Panc1 (cell line): ENCODE measurements at regions not wholly inside any gene's neighbourhood (a gene's known extent, or its start where the extent isn't known, plus 50 kb on each side); places are given as distances from the start of the nearest gene placed in this dataset.

Source experiments
- REST ChIP-seq, 2 experiments: IDR thresholded peaks; 2 replicates each; pipeline ENCODE4 v1.6.1; 2011 to 2012; ENCODE audit warnings: low read depth in 2 of 2, control low read depth in 1 of 2, low read length in 1 of 2, mild to moderate bottlenecking in 1 of 2, moderate library complexity in 1 of 2; ENCODE audit not compliant: insufficient read depth in 1 of 2
- SIN3A ChIP-seq: IDR thresholded peaks from 2 replicates; pipeline ENCODE4 v1.6.1; 2012; ENCODE audit warnings: low read depth, mild to moderate bottlenecking, low read length, moderate library complexity, borderline replicate concordance; ENCODE audit not compliant: insufficient read depth
- TF ChIP-seq, protein P1 (sequence below): fragments of 450-650 bp; IDR thresholded peaks from 2 replicates; pipeline ENCODE4 v1.5.1; 2017; ENCODE audit warnings: mild to moderate bottlenecking

DNA sequence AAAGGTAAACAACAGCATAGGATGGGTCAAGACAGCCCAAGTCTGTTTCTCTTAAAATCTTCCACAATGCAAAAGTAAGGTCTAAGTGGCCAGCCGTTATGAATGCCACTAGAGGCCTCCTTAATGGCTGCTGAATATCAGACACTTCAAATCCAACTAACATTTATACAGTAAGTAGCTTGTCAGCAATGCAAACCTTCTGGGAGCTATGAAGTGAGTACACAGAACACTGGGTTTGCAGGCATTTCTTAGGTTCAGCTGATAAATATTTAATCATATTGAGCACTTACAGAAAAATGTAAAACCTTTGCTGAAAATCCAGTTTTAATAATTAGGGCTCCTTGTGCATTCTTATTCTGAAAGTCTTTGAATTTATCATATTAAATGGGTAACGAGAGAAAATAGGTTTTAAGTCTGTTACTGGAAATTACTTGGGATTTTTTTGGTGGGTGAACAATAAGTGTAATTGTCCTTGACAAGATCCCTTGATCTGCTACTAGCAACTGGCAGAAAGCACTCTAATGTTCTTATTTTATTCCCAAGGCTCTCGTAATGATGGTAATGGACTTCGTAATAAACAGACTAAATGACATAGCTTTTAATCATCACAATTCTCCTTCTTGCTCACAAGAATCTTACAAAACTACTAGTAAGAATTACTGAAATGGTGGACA is 141.7 kb upstream of the GPR149 start:
- TF ChIP-seq, protein P1, sequence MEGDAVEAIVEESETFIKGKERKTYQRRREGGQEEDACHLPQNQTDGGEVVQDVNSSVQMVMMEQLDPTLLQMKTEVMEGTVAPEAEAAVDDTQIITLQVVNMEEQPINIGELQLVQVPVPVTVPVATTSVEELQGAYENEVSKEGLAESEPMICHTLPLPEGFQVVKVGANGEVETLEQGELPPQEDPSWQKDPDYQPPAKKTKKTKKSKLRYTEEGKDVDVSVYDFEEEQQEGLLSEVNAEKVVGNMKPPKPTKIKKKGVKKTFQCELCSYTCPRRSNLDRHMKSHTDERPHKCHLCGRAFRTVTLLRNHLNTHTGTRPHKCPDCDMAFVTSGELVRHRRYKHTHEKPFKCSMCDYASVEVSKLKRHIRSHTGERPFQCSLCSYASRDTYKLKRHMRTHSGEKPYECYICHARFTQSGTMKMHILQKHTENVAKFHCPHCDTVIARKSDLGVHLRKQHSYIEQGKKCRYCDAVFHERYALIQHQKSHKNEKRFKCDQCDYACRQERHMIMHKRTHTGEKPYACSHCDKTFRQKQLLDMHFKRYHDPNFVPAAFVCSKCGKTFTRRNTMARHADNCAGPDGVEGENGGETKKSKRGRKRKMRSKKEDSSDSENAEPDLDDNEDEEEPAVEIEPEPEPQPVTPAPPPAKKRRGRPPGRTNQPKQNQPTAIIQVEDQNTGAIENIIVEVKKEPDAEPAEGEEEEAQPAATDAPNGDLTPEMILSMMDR, result no peak
- TF ChIP-seq REST (IDR thresholded peaks at IDR 0.05; ENCODE audit: insufficient read depth in 1 of 2, low read depth in 2 of 2, low read length in 1 of 2) (no peak), SIN3A (no peak)
